K562 (cell line): ENCODE measurements at regions not wholly inside any gene's neighbourhood (a gene's known extent, or its start where the extent isn't known, plus 50 kb on each side); places are given as distances from the start of the nearest gene placed in this dataset.

ENCODE experiments used
- ATAC-seq: fragments of 200-7000 bp; cut with Tn5 transposase; 3 replicates; pipeline ENCODE4 v1.9.1; 2020; ENCODE audit warnings: moderate library complexity
- BruUV-seq: library from RNA; stranded (reverse); fragments of 400-500 nt; replicated peaks from 2 replicates; lab custom pipeline; 2021; lab: Mats Ljungman, UMichigan
- CTCF ChIA-PET: fragments of 300-600 bp; formaldehyde crosslinking; extraction: SDS; loops from one replicate; lab custom pipeline; 2021; ENCODE audit warnings: low intra/inter-chr PET ratio; lab: Yijun Ruan, JAX
- POLR2A ChIA-PET: fragments of 300-600, 350-650 bp; sonication (Branson Sonifier 250); formaldehyde crosslinking; extraction: SDS; loops from one replicate; lab custom pipeline; 2021; ENCODE audit warnings: antibody characterized with exemption, inconsistent platforms; lab: Yijun Ruan, JAX
- DNase-seq, 4 experiments: peaks; one replicate each; pipeline versions ENCODE4 v3.0.0 to v3.0.0-alpha.2; 2011 to 2018; ENCODE audit warnings: low spot score in 3 of 4, mixed read lengths in 3 of 4; ENCODE audit errors: extremely low read depth in 1 of 4
- FAIRE-seq: peaks from 2 replicates; lab custom pipeline; 2011; peaks lifted over from hg19 to GRCh38; lab: Jason Lieb, UNC
- H2AFZ ChIP-seq: 2 replicates; pipeline ENCODE4 v1.6.0; 2011; ENCODE audit warnings: low read depth, low read length, control low read depth, inconsistent platforms
- H3K27ac ChIP-seq: fragments of 200-600 bp; 3 replicates; pipeline ENCODE4 v1.8.0; 2011; ENCODE audit warnings: low read depth, mild to moderate bottlenecking, control low read depth, inconsistent platforms, low read length, moderate library complexity, mixed read lengths; ENCODE audit errors: extremely low read depth
- H3K27me3 ChIP-seq, 2 experiments: fragments of 300-600 bp in 1 of 2; 2 replicates in 1 of 2; 3 replicates in 1 of 2; pipeline versions ENCODE4 v1.6.0 to v1.8.0; 2011; ENCODE audit warnings: inconsistent platforms in 2 of 2, low read length in 2 of 2, mild to moderate bottlenecking in 1 of 2, mixed read lengths in 1 of 2, moderate library complexity in 1 of 2; ENCODE audit not compliant: control insufficient read depth in 2 of 2, insufficient read depth in 2 of 2
- H3K36me3 ChIP-seq: fragments of 300-600 bp; 3 replicates; pipeline ENCODE4 v1.8.0; 2011; ENCODE audit warnings: mild to moderate bottlenecking, low read length, inconsistent platforms; ENCODE audit not compliant: control insufficient read depth, insufficient read depth
- H3K4me1 ChIP-seq, 2 experiments: fragments of 200-600 bp in 1 of 2; replicated peaks in 1 of 2; 2 replicates in 1 of 2; 3 replicates in 1 of 2; pipeline versions ENCODE4 v1.5.1 to v1.8.0; 2011; ENCODE audit warnings: inconsistent platforms in 2 of 2, low read length in 2 of 2, mild to moderate bottlenecking in 1 of 2, mixed read lengths in 1 of 2, moderate library complexity in 1 of 2; ENCODE audit not compliant: control insufficient read depth in 2 of 2, insufficient read depth in 2 of 2
- H3K4me2 ChIP-seq: 2 replicates; pipeline ENCODE4 v1.6.1; 2011; ENCODE audit warnings: low read length, control low read depth, inconsistent platforms, mixed read lengths; ENCODE audit not compliant: insufficient read depth
- H3K4me3 ChIP-seq: fragments of 200-600 bp; sonication (generic), shearing (Covaris generic); 2 replicates; pipeline ENCODE4 v1.5.1; 2016; ENCODE audit warnings: control low read depth, inconsistent platforms
- H3K79me2 ChIP-seq: fragments of 200-600 bp; 3 replicates; pipeline ENCODE4 v1.8.0; 2011; ENCODE audit warnings: low read length, inconsistent platforms; ENCODE audit not compliant: control insufficient read depth, insufficient read depth
- H3K9ac ChIP-seq, 2 experiments: 2 replicates each; pipeline versions ENCODE4 v1.6.0 to v1.6.1; 2011; ENCODE audit warnings: low read depth in 2 of 2, low read length in 2 of 2, control low read depth in 1 of 2, inconsistent platforms in 1 of 2, mild to moderate bottlenecking in 1 of 2, mixed read lengths in 1 of 2; ENCODE audit not compliant: insufficient read depth in 1 of 2
- H3K9me1 ChIP-seq: one replicate; pipeline ENCODE4 v1.6.0; 2011; ENCODE audit warnings: inconsistent platforms, mild to moderate bottlenecking, low read length, moderate library complexity; ENCODE audit not compliant: control insufficient read depth, insufficient read depth
- H3K9me3 ChIP-seq: replicated peaks from 2 replicates; pipeline ENCODE4 v1.5.1; 2011; ENCODE audit warnings: low read depth, low read length, inconsistent platforms; ENCODE audit not compliant: control insufficient read depth, insufficient read depth
- H4K20me1 ChIP-seq: replicated peaks from 2 replicates; pipeline ENCODE4 v1.6.1; 2011; ENCODE audit warnings: low read length, inconsistent platforms, mixed read lengths; ENCODE audit not compliant: control insufficient read depth, insufficient read depth
- BMI1 ChIP-seq: fragments of 150-350 bp; IDR thresholded peaks from 2 replicates; pipeline ENCODE4 v1.6.1; 2014; ENCODE audit warnings: low read length
- GABPB2 ChIP-seq: fragments of 250-450 bp; sonication (Bioruptor Pico); conservative IDR thresholded peaks from 2 replicates; pipeline ENCODE4 v1.5.1; 2021; ENCODE audit warnings: mild to moderate bottlenecking
- HEY1 ChIP-seq: fragments of 250-450 bp; sonication (Bioruptor Pico); IDR thresholded peaks from 2 replicates; pipeline ENCODE4 v1.5.0; 2020; ENCODE audit warnings: mild to moderate bottlenecking, moderate library complexity, borderline replicate concordance
- HMBOX1 ChIP-seq: sonication (generic); IDR thresholded peaks from 2 replicates; pipeline ENCODE4 v1.6.1; 2016
- KLF10 ChIP-seq: fragments of 250-450 bp; sonication (Bioruptor Pico); IDR thresholded peaks from 2 replicates; pipeline ENCODE4 v1.6.1; 2021; ENCODE audit warnings: matching md5 sums
- KLF16 ChIP-seq: IDR thresholded peaks from 2 replicates; pipeline ENCODE4 v1.6.1; 2016; ENCODE audit warnings: antibody characterized with exemption
- NCOR1 ChIP-seq: fragments of 450-650 bp; IDR thresholded peaks from 2 replicates; pipeline ENCODE4 v1.6.1; 2016; ENCODE audit warnings: mild to moderate bottlenecking, moderate library complexity
- NFIC ChIP-seq: fragments of 450-650 bp; IDR thresholded peaks from 2 replicates; pipeline ENCODE4 v1.6.1; 2017; ENCODE audit warnings: mild to moderate bottlenecking, inconsistent platforms
- POLR2B ChIP-seq: fragments of 450-650 bp; IDR thresholded peaks from 2 replicates; pipeline ENCODE4 v1.6.1; 2018; ENCODE audit warnings: low read depth; ENCODE audit not compliant: partially characterized antibody
- SRSF7 ChIP-seq: fragments of 200-400 bp; formaldehyde crosslinking; optimal IDR thresholded peaks from 2 replicates; pipeline ENCODE3; 2017; ENCODE audit warnings: mild to moderate bottlenecking, low read depth, low read length
- TAF9B ChIP-seq: fragments of 450-650 bp; IDR thresholded peaks from 2 replicates; pipeline ENCODE4 v1.6.1; 2018; ENCODE audit warnings: mild to moderate bottlenecking; ENCODE audit not compliant: partially characterized antibody
- ZFPM2 ChIP-seq: fragments of 250-450 bp; sonication (Bioruptor Pico); IDR thresholded peaks from 2 replicates; pipeline ENCODE4 v1.5.1; 2022; ENCODE audit warnings: mild to moderate bottlenecking
- ZKSCAN1 ChIP-seq: fragments of 150-350 bp; IDR thresholded peaks from 2 replicates; pipeline ENCODE4 v1.6.1; 2016; ENCODE audit warnings: low read depth, low read length
- ZNF143 ChIP-seq: sonication (generic); formaldehyde crosslinking; IDR thresholded peaks from 2 replicates; pipeline ENCODE4 v1.9.0; 2022; ENCODE audit warnings: mild to moderate bottlenecking, missing genetic modification reagents
- ZNF57 ChIP-seq: fragments of 450-650 bp; formaldehyde crosslinking; IDR thresholded peaks from 2 replicates; pipeline ENCODE4 v1.4.0; 2020; ENCODE audit warnings: mild to moderate bottlenecking, moderate library complexity
- ZNF764 ChIP-seq: fragments of 250-450 bp; sonication (Bioruptor Pico); IDR thresholded peaks from 2 replicates; pipeline ENCODE4 v1.4.0; 2020; ENCODE audit warnings: low read depth, mild to moderate bottlenecking, moderate library complexity
- ZNF785 ChIP-seq: fragments of 250-450 bp; sonication (Bioruptor Pico); IDR thresholded peaks from 2 replicates; pipeline ENCODE4 v1.4.0; 2020; ENCODE audit warnings: mild to moderate bottlenecking
- ZZZ3 ChIP-seq: fragments of 450-650 bp; IDR thresholded peaks from 2 replicates; pipeline ENCODE4 v1.6.1; 2016; ENCODE audit warnings: antibody characterized with exemption, mild to moderate bottlenecking, moderate library complexity
- WGBS: fragments of 100-300 bp; shearing (Covaris generic); methylation state at CpG from one replicate; pipeline ENCODE4 v1.1.6; 2016; ENCODE audit warnings: low coverage, mixed read lengths; ENCODE audit not compliant: insufficient coverage; ENCODE audit errors: missing lambda C conversion rate; 5-methylcytosine and 5-hydroxymethylcytosine counted together
- in situ Hi-C: fragments of 300-500 bp; cut with MboI; formaldehyde crosslinking; loops from 4 replicates; pipeline ENCODE4 v1.15.0; 2018; ENCODE audit warnings: inconsistent platforms, mixed read lengths
- intact Hi-C: fragments of 100-400 bp; cut with micrococcal nuclease; formaldehyde crosslinking; loops from 2 replicates; pipeline ENCODE4 v1.14.2; 2022

GRCh38 chr13:18960637-18961227 is 220.9 kb downstream of the TUBA3C start:
- ChIA-PET CTCF (no interaction called here), POLR2A (no interaction called here)
- Histone ChIP-seq H3K4me2 (no peak overlapping the region), H3K27ac (no peak overlapping the region), H3K4me3 (no peak overlapping the region), H2AFZ (no peak overlapping the region), H3K36me3 (no peaks in the 10 kb centered on the region), H4K20me1 (no peaks in the 10 kb centered on the region), H3K27me3 (peaks cover 0 to 15% of the 10 kb centered on the region in 2 experiments; a peak in 3 of 5 replicates), H3K9me1 (no peaks in the 10 kb centered on the region), H3K79me2 (no peaks in the 10 kb centered on the region), H3K9ac (no peak overlapping the region), H3K4me1 (no peaks in the 10 kb centered on the region), H3K9me3 (no peaks in the 10 kb centered on the region)
- FAIRE-seq, result no peak
- no peak for DNase-seq
- no peak for ATAC-seq
- no TSS peak for BruUV-seq
- intact Hi-C loops (no loop called here), in situ Hi-C loops (no loop called here)
- 20% methylated on average over 1 of the region's 5 CpGs for WGBS
- no peak for TF ChIP-seq NFIC
- TF ChIP-seq GABPB2, result no peak
- TF ChIP-seq KLF16, result no peak
- TF ChIP-seq ZNF764 (CRISPR knock-in tag), result no peak
- no peak for TF ChIP-seq TAF9B
- no peak for TF ChIP-seq SRSF7
- no peak for TF ChIP-seq ZKSCAN1
- no peak for TF ChIP-seq HEY1
- TF ChIP-seq KLF10 (CRISPR knock-in tag), result no peak
- no peak for TF ChIP-seq ZNF143
- no peak for TF ChIP-seq ZFPM2 (CRISPR knock-in tag)
- TF ChIP-seq ZZZ3, result no peak
- no peak for TF ChIP-seq NCOR1
- TF ChIP-seq BMI1, result no peak
- no peak for TF ChIP-seq HMBOX1
- TF ChIP-seq ZNF57, result no peak
- TF ChIP-seq POLR2B, result no peak
- TF ChIP-seq ZNF785, result no peak
